A549 (cell line): ENCODE measurements at regions not wholly inside any gene's neighbourhood (a gene's known extent, or its start where the extent isn't known, plus 50 kb on each side); places are given as distances from the start of the nearest gene placed in this dataset.

ENCODE experiments used
- CHD2 ChIP-seq: fragments of 150-350 bp; IDR thresholded peaks from 2 replicates; pipeline ENCODE4 v1.6.1; 2014; ENCODE audit warnings: low read length; ENCODE audit not compliant: partially characterized antibody
- ESRRA ChIP-seq: fragments of 150-350 bp; IDR thresholded peaks from 2 replicates; pipeline ENCODE4 v1.6.1; 2014; ENCODE audit warnings: mild to moderate bottlenecking, low read length, borderline replicate concordance
- FOSL2 ChIP-seq, 2 experiments: fragments of 450-650 bp in 1 of 2; fragments of >200 bp in 1 of 2; sonication (Bioruptor Twin) in 1 of 2; formaldehyde crosslinking; IDR thresholded peaks; 2 replicates each; pipeline versions ENCODE4 v1.5.0 to v1.6.1; 2016 to 2020; ENCODE audit warnings: mild to moderate bottlenecking in 1 of 2, moderate library complexity in 1 of 2
- TF ChIP-seq, protein P1 (sequence below): fragments of 250-450 bp; sonication (Bioruptor Pico); IDR thresholded peaks from 2 replicates; pipeline ENCODE4 v1.5.0; 2021; ENCODE audit warnings: mild to moderate bottlenecking, moderate library complexity, borderline replicate concordance
- TF ChIP-seq, protein P2 (sequence below): fragments of >200 bp; sonication (Bioruptor Twin); formaldehyde crosslinking; IDR thresholded peaks from 3 replicates; pipeline ENCODE4 v1.5.1; 2016
- TF ChIP-seq, protein P3 (sequence below): fragments of 200-600 bp; sonication (generic); IDR thresholded peaks from 2 replicates; pipeline ENCODE4 v1.6.1; 2016; ENCODE audit warnings: antibody characterized with exemption, mild to moderate bottlenecking, moderate library complexity
- TF ChIP-seq, protein P4 (sequence below): fragments of >200 bp; sonication (Bioruptor Twin); formaldehyde crosslinking; IDR thresholded peaks from 3 replicates; pipeline ENCODE4 v1.6.1; 2016

DNA sequence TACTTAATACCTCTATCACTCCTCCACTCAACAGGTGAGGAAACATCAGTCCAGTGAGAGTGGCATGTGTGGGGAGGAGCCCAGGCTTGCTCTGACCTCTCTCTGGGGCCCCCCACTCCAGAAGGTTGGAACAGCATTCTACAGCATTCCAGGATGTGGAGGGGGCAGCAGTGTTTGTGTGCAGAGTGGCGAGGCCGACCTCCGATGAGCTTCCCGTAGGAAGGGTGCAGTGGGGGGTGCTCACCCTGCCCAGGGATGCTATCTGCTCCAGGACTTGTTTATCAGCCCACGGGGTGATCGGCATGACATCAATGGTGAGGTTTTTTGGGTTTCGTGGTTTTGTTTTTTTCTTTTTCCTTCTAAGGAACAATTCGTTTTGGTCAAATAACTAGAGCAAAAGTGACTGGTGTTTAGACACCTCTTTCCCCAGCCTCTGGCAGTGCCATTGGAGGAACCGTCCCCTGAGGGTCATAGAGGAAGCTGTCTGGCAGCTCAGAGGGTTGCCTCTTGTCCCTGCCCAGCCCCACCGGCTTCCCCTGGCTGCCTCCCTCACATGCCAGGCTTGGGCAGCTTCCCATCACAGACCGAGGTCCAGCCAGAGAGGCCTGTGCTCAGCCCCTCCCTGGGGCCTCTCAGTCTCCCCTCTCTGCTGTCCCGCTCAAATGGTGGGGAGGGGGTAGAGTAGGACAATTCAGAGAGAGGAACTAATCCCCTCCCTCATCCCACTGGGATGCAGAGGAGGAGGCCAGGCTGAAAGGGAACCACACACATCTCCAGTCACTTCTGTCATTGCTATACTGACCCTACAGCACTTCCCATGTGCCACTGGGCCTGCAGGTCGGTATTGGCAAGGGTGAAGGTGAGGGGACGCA lies 96.5 kb downstream of the ZFP36L2 start:
- TF ChIP-seq, protein P1, sequence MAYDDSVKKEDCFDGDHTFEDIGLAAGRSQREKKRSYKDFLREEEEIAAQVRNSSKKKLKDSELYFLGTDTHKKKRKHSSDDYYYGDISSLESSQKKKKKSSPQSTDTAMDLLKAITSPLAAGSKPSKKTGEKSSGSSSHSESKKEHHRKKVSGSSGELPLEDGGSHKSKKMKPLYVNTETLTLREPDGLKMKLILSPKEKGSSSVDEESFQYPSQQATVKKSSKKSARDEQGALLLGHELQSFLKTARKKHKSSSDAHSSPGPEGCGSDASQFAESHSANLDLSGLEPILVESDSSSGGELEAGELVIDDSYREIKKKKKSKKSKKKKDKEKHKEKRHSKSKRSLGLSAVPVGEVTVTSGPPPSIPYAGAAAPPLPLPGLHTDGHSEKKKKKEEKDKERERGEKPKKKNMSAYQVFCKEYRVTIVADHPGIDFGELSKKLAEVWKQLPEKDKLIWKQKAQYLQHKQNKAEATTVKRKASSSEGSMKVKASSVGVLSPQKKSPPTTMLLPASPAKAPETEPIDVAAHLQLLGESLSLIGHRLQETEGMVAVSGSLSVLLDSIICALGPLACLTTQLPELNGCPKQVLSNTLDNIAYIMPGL (CRISPR knock-in tag): no peak
- TF ChIP-seq ESRRA (no peak), CHD2 (no peak), FOSL2 (IDR thresholded peaks at IDR 0.05) (no peak), FOSL2 (CRISPR knock-in tag; IDR thresholded peaks at IDR 0.05) (no peak)
- TF ChIP-seq, protein P2, sequence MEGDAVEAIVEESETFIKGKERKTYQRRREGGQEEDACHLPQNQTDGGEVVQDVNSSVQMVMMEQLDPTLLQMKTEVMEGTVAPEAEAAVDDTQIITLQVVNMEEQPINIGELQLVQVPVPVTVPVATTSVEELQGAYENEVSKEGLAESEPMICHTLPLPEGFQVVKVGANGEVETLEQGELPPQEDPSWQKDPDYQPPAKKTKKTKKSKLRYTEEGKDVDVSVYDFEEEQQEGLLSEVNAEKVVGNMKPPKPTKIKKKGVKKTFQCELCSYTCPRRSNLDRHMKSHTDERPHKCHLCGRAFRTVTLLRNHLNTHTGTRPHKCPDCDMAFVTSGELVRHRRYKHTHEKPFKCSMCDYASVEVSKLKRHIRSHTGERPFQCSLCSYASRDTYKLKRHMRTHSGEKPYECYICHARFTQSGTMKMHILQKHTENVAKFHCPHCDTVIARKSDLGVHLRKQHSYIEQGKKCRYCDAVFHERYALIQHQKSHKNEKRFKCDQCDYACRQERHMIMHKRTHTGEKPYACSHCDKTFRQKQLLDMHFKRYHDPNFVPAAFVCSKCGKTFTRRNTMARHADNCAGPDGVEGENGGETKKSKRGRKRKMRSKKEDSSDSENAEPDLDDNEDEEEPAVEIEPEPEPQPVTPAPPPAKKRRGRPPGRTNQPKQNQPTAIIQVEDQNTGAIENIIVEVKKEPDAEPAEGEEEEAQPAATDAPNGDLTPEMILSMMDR: no peak
- TF ChIP-seq, protein P3, sequence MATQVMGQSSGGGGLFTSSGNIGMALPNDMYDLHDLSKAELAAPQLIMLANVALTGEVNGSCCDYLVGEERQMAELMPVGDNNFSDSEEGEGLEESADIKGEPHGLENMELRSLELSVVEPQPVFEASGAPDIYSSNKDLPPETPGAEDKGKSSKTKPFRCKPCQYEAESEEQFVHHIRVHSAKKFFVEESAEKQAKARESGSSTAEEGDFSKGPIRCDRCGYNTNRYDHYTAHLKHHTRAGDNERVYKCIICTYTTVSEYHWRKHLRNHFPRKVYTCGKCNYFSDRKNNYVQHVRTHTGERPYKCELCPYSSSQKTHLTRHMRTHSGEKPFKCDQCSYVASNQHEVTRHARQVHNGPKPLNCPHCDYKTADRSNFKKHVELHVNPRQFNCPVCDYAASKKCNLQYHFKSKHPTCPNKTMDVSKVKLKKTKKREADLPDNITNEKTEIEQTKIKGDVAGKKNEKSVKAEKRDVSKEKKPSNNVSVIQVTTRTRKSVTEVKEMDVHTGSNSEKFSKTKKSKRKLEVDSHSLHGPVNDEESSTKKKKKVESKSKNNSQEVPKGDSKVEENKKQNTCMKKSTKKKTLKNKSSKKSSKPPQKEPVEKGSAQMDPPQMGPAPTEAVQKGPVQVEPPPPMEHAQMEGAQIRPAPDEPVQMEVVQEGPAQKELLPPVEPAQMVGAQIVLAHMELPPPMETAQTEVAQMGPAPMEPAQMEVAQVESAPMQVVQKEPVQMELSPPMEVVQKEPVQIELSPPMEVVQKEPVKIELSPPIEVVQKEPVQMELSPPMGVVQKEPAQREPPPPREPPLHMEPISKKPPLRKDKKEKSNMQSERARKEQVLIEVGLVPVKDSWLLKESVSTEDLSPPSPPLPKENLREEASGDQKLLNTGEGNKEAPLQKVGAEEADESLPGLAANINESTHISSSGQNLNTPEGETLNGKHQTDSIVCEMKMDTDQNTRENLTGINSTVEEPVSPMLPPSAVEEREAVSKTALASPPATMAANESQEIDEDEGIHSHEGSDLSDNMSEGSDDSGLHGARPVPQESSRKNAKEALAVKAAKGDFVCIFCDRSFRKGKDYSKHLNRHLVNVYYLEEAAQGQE: no peak
- TF ChIP-seq, protein P4, sequence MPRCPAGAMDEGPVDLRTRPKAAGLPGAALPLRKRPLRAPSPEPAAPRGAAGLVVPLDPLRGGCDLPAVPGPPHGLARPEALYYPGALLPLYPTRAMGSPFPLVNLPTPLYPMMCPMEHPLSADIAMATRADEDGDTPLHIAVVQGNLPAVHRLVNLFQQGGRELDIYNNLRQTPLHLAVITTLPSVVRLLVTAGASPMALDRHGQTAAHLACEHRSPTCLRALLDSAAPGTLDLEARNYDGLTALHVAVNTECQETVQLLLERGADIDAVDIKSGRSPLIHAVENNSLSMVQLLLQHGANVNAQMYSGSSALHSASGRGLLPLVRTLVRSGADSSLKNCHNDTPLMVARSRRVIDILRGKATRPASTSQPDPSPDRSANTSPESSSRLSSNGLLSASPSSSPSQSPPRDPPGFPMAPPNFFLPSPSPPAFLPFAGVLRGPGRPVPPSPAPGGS: no peak
